KBM-7 (cell line): ENCODE measurements at regions not wholly inside any gene's neighbourhood (a gene's known extent, or its start where the extent isn't known, plus 50 kb on each side); places are given as distances from the start of the nearest gene placed in this dataset.
"Not testable (repeated sequence)": the region's sequence is repeated elsewhere in the genome, so short reads cannot be mapped to it uniquely, and the experiment has no call there.

ENCODE experiments used
- DNase-seq: peaks from one replicate; pipeline ENCODE4 v3.0.0-alpha.2; 2015
- in situ Hi-C: fragments of 300-500 bp; cut with MboI; formaldehyde crosslinking; loops from 2 replicates; pipeline ENCODE4 v1.14.3; 2020; ENCODE audit warnings: low sequenced_read_pairs, low pct_unique_long_range_greater_than_20kb, mixed read lengths

DNA sequence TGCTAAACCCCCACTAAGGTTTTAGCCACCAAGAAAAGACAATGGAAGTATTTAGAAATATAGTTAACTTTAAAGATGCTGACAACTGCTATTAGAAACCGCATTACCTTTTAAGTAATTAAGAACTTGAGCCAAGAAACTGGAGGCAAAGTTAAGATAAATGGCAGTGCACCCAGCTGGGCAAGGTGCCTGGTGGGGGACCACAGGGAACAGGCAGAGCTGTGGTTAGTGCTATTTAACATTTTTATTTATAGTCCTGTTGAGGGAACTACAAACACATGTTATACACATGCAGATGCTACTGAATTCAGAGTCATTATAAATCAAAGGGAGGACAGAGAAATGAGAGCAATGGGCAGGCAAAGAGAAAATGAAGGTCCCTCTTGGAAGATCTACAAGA, 447.9 kb downstream of the TFAP2B start:
- DNase-seq: peak; percentile 19

GRCh38 chr6:51268666-51269065, 450.0 kb downstream of the TFAP2B start:
- DNase-seq: no peak
- in situ Hi-C loops: no loop called here

More for the DNA sequence above, 447.9 kb downstream of the TFAP2B start:
- in situ Hi-C loops: no loop called here

- DNase-seq: no peak
- in situ Hi-C loops: no loop called here
Measured at GRCh38 chr6:51269876-51270275, 451.2 kb downstream of the TFAP2B start.

DNA sequence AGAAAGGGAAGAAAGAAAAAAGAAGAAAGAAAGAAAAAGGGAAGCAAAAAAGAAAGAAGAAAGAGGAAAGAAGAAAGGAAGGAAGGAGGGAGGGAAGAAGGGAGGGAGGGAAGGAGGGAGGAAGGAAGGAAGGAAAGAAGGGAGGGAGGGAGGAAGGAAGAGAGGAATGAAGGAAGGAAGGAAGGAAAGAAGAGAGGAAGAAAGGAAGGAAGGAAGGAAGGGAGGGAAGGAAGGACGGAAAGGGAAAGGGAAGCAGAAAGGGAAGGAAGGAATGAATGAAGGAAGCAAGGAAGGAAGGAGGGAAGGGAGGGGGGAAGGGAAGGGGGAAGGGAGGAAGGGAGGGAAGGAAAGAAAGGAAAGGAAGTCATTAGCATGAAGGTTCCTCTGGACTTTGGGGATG, 452.9 kb downstream of the TFAP2B start:
- DNase-seq: no peak
- in situ Hi-C loops: no loop called here

DNA sequence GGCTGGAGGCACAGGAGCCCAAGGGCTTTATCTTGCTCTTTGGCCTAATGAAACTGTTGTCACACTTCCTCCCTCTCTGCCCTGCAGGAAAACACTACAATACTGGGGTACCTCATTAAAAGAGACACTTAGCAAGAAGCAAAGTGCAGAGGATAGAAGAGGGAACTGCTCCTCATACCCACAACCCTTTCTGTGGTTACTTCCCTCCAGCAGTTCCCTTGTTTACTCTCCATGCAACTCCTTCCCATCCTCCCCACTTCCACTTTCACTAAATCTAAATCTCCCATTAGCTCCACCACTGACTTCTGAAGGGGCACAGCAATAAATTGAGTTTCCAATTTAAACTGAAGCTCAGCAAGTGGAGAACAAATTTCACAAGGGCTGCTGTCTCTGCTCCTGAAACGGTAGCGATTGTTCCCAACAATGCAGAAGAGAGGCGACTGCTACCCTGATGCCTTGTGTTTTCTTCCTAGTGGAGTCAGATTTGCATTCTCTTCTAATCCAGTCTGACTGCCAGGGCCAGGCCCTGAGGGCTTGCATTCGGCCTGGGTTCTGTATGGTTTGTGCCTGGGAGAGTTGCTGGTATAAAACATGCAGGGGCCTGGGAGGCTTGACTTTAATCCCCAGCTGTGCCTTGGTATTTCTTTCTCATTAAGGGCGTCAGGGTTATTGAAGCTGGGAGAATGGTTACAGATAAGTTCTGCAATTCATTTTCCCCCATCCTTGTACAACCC, 454.7 kb downstream of the TFAP2B start:
- in situ Hi-C loops: no loop called here
- DNase-seq: peak; percentile 72

DNA sequence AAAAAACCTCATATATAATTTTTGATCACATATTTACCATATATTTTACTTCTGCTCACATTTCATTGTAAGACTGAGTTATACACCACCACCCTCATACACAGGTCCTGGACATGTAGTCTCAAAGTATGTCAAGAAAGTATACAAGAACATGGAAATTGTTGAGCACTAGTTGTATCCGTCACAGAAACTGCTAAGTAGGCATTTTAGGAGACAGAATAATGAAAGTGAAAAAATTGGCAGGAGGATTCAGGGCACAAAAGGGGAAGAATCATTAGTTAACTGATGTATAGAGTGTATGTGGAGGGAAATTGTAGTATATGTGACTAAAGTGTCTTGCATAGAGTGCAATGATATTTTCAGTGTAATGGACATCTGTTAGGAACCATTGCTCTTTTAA, 458.8 kb downstream of the TFAP2B start:
- in situ Hi-C loops: no loop called here
- no peak for DNase-seq

- DNase-seq: no peak
- in situ Hi-C loops: no loop called here
Measured at GRCh38 chr6:51282026-51282425, 463.4 kb downstream of the TFAP2B start.

- DNase-seq: peak; percentile 78
- in situ Hi-C loops: no loop called here
Measured at GRCh38 chr6:51283723-51284355, 465.2 kb downstream of the TFAP2B start.

- DNase-seq: no peak
- in situ Hi-C loops: no loop called here
Measured at GRCh38 chr6:51285876-51286275, 467.2 kb downstream of the TFAP2B start.

GRCh38 chr6:51289041-51289440, 470.4 kb downstream of the TFAP2B start:
- DNase-seq: no peak
- in situ Hi-C loops: no loop called here

GRCh38 chr6:51292659-51293058, 474.0 kb downstream of the TFAP2B start:
- in situ Hi-C loops: no loop called here
- no peak for DNase-seq

DNA sequence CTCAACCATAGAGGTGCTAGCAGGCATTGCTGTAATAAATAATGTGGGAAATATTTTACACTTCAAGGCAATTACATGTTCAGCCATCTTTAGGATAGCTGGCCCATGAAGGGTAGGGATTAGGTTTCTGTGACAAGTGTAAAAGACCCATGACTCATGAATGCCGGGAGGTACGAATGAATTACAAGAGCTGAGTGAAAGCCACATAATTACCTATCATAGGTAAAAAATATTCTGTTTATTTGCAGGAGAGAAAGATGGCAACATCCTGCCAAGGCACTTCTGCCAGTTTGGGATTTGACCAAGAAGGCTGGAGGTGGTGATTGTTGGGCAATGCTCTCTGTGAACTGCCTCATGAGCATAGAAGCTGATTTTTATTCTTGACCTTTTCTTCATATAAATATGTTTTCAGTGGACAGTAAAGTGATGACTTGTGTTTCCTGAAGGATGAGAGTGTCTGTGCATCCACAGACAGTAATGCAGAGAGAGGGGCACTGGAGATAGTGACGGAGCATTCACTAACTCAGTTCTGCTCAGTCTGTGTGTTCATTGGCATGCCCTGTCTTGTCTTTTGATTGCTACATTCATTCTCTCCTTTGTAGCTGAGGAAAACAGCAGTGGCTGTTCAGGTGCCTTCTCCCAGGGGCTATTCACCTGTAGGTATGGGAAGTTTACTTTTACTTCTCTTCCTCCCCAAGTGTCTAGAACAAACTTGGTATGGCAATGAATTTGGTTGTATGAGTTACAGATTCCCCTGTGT, 481.1 kb downstream of the TFAP2B start:
- DNase-seq: no peak
- in situ Hi-C loops: no loop called here

DNA sequence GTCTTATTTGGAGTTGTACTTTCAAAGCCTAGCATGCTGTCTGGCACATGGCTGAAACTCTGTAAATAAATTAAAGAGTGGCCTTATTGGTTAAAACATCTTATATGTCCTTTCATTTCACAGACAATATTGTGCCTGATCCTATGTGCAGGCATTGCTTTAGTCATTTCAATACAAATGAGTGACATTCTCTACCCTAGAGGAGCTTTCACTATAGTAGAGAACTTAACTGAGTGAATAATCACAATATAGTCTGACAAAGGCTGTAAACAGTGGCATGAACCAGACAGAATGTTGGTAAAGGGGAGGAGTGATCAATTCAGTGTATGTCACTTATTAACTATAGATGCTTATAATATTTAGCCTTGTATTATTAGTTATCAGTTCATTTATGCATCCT, 481.8 kb downstream of the TFAP2B start:
- DNase-seq: no peak
- in situ Hi-C loops: no loop called here

DNA sequence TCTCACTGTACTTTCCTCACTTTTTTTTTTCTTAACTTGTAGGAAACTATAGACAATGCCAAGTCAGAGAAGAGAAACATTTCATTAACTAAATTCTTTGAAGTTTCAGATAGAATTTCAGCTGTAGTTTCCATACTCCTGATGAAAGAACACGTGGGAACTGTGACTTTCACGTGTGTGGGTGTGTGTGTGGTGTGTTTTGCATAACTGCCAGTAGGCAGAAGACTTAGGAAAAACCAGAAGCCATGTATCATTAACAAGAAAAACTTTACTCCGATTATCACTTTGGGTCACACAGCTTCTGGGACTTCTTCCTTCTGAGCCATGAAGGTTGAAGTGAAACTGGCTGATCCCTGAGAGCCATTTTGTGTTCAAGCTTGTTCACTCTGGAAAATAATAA, 483.3 kb downstream of the TFAP2B start:
- DNase-seq: peak; percentile 3
- in situ Hi-C loops: no loop called here

DNA sequence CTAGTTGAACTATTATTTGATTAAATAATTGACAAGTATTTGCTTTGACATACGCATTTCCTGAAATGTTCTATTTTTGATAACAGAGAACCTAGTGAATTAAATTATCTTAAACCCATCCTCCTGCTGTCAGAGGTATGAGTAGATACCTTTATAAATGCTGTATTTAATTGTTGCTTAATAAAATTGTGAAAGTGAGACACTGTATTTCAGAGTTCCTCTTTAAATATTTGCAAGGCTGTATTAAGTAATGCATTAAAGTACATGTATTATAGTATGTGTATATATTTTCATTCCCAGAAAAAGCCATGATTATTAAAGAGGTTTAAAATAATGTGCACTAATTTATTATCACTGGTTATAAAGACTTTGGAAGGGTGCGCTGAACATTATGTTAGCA, 483.8 kb downstream of the TFAP2B start:
- in situ Hi-C loops: no loop called here
- no peak for DNase-seq

- DNase-seq: peak; percentile 62
- in situ Hi-C loops: no loop called here
Measured at GRCh38 chr6:51303338-51303737, 484.7 kb downstream of the TFAP2B start.

DNA sequence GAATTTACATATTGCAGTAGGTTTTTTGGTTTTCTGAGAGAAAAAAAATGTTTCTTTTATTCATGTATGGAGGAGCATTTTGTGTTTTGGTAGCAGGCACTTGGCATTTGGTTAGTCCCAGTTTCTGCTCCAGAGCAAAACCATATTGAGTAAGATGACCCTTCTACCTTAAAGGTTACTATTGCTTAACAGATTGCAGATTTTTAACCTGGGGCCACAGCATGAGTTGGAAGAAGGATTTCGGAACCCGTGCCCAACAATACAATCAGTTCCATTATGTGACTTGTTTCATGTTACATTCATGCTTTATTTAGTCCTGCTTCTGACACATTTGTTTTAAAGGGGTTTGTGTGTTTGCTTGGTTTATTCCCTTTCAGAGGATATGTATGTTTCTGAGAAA, 496.3 kb downstream of the TFAP2B start:
- DNase-seq: no peak
- in situ Hi-C loops: no loop called here

GRCh38 chr6:51318674-51319073, 500.0 kb downstream of the TFAP2B start:
- no peak for DNase-seq
- in situ Hi-C loops: no loop called here

DNA sequence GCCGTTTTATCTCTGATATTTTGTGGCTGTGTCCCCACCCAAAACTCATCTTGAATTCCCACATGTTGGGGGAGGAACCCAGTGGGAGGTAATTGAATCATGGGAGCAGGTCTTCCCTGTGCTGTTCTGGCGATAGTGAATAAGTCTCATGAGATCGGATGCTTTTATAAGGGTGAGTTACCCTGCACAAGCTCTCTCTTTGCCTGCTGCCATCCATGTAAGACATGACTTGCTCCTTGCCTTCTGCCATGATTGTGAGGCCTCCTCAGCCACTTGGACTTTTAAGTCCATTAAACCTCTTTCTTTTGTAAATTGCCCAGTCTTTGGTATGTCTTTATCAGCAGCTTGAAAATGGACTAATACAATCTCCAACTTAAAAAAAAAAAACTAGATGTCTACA, 502.8 kb downstream of the TFAP2B start:
- in situ Hi-C loops, DNase-seq: not testable (repeated sequence)

DNA sequence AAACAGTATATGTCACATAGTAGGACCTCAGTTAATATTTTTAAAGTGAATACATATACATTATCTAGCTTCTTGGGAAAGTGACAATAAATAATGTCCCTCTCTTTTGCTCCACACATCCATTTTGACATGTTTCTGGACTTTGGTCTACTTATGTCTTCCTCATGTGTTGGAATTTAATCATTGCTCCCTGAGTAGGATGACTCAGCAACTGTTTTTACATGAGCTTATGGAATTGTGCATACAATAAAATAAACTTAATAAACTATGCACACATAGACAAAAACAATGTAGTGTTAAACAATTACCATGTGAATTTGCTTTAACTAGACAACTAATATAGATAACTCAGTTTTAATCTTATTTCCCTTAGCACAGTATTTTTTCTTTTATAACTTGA, 503.8 kb downstream of the TFAP2B start:
- DNase-seq: no peak
- in situ Hi-C loops: no loop called here
